GM21529 (cell line): ENCODE measurements at regions not wholly inside any gene's neighbourhood (a gene's known extent, or its start where the extent isn't known, plus 50 kb on each side); places are given as distances from the start of the nearest gene placed in this dataset.

Source experiments
- ATAC-seq: cut with Tn5 transposase; IDR thresholded peaks from one replicate; pipeline ENCODE4 v1.9.1; 2021; ENCODE audit not compliant: unreplicated experiment

DNA sequence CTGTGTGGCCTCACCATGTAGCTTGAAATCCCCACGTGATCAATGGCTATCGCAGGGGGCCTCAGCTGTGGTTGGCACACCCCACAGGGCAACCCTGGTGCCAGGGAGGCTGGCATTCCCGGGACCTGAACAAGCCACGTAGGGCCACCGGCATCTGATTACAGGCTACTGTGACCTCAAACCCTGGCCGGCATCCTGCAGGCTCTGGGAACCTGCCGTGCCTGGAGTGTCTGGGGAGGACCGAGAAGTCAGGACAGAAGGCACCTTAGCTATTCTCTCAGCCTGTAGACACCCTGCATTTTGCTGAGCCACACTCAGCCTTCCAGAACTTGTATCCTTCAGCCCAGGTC, 213.0 kb downstream of the GLI2 start:
- no peak for ATAC-seq

DNA sequence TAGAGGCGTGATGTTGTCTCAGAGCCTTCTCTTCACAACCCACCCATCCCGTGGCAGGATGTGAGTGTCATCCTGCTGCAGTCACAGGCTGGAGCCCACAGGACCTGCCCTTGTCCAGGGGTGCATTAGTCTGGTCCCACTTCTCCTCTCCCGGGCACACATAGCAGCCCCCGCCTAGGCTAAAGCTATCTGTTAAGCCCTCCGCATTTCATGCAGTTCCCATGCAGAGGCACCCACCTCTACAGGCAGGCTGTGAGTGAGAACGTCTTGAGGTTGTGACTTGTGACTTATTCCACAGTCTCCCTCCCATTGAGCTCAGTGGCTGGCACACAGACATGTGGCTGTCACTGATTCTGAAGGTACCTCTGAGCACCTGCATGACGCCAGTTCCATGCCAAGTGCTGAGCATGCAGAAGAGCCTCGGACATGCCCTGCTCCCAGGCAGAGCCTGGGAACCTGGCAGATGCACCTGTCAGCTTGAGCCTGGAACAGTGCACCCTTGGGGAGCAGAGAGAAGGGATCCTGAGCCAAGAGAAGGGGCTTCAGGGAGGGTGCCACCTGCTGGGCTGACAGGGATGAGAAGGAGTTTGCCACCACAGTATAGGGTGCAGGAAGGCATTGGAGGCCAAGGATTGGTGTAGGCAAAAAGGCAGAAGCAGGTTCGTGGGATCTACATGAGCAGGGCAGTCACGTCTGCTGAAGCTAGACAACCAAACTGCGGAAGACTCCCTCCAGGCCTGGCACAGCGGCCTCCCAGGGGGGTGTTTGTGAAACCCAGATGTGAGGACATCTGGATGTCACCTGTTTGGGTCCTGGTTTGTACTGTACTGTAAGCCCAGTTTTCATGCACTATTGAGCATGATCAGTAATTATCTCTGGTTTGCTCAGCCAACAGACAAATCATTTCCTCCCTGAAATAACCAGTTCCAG, 213.6 kb downstream of the GLI2 start:
- ATAC-seq = no peak

DNA sequence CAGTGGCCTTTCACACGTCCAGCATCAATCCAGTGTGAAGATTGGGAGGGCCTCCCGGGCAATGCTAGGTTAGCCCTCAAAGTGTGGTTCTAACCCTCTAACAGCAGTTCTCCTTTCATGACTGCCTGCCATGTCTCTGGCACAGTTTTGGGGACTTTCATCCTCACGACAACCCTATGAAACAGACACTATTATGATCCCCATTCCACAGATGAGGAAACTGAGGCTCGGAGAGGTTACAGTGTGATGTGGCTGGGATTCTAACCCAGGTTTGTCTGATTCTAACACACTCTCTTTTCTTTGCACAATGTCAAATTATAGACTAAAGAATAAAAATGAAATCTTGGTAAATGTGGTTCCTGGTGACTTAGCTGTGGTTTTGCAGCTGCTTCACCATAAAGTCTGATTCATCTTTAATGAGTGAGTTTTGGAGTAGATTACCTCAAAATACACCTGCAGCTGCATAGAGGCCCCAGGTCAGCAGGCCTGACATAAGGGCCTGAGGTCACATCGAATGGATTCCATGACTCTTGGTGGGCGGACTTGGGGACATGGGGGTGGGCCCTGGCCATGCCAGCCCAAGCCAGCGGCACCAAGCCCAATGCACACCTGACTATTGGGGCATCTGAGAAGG, 214.4 kb downstream of the GLI2 start:
- ATAC-seq = no peak

DNA sequence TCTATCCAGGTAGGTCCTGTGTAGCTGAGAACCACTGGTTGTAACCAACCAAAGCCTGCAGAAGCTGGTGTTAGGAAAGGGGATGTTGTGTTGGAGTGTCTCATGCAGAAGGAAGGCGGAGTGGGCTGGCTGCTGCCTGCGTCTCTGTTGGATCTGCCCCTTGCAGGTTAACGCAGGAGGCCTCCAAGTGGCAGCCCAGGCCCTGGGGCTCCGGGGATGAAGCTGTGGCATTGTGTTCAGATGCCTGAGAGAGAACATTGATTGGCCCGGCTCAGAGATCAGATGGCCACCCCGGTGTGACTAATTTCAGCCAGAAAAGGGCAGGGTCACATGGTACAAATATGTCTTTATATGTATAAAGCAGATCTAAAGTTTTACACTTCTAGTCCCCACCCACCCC, 216.0 kb downstream of the GLI2 start:
- no peak for ATAC-seq

DNA sequence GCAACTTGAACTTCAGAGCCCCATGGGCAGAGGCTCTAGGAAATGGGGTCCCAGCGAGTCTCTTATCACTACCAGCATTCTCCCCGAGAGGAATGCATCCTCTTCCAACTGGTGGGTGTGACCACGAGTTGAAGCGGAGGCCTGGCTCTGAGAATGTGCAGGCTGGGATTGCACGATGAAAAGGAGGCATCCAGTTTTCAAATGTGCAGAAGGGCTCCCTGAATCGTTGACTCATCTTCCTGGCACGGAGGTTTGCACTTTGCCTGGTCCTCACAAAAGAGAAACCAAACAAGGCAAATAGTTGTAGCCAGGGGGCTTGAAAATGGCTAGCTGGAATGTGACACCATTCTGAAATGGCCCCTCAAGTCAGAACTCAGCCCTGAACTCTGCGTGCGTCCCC, 216.7 kb downstream of the GLI2 start:
- no peak for ATAC-seq

GRCh38 chr2:120953066-120953756, 217.5 kb downstream of the GLI2 start:
- no peak for ATAC-seq

DNA sequence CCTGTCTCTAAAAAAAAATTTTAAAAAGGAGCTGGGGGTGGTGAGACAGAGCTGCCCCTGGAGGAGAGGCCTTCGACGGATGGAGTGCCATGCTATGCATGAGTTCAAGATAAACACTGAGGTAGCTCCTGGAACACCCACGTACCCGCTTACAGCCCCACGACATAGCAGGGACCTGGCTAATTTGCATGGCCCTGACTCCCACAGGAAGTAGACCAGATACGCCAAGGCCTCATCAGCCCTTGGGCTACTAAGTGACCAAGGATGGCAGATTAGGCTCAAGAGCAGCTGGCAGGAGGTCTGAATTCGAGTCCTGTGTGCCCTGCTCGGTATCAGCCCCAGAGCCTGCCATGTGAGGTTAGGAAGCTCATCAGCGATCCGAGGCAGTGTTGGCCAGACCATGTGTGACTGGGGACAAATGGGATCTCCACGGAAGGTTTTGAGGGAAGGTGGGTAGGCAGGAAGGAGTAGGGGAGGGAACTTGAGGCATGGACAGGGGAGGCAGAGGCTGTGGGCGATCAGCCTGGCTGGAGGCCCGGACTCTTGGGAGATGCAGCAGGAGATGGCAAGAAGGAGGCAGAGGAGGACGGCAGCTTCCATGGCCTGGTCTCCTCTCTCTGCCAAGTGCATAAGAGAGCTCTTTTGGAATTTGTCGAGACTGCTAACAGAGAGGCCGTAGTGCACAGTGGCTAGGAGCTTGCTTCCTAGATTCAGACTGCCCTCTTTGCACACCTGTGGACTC, 218.3 kb downstream of the GLI2 start:
- no peak for ATAC-seq

DNA sequence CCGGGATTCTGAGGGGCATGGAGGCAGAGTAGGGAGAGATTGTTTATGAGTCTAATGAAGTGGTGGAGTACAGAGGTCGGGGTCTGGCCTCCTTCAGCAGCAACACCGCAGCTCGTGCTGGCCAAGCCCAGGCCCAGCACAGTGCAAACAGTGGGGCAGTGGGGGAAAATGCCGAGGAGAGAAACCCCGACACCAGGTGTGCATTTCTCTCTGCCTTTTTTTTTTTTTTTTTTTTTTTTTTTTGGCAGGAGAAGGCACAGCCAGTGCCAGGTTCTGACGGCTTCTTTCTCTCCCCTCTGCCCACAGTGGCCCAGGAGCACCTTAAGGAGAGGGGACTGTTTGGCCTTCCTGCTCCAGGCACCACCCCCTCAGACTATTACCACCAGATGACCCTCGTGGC, 219.3 kb downstream of the GLI2 start:
- no peak for ATAC-seq

- no peak for ATAC-seq
Observed at GRCh38 chr2:120955427-120955826, 219.8 kb downstream of the GLI2 start.

DNA sequence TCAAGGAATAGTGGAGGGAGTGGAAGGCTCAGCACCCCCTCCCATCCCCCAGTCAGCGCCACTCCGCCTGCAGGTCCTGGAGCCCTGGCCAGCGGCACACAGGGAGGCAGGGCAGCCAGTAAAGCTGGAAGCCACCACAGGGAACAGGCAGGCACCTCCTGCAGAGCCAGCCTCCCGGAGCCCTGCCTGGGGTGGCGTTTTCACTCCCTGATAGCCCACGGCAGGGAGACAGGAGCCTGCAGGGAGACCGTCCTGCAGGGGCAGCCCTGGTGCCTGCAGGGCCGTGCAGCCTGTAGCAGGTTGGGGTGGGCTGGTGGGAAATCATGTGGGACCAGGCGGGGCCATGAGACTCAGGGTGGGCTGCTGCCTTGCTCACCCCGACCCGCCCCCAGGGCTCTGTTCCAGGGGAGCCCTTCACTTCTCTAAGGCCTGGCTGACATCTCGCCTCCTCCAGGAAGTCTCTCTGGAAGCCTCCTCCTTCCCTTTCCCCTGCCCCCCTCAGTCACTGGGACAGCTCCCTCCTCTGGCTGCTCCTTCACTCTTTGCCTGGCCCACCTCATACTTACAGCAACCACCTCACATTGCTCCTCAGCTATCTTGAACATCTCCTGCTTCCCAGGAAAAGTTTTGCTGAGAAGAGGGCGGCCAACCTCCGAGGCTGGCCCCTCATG, 221.0 kb downstream of the GLI2 start:
- no peak for ATAC-seq

DNA sequence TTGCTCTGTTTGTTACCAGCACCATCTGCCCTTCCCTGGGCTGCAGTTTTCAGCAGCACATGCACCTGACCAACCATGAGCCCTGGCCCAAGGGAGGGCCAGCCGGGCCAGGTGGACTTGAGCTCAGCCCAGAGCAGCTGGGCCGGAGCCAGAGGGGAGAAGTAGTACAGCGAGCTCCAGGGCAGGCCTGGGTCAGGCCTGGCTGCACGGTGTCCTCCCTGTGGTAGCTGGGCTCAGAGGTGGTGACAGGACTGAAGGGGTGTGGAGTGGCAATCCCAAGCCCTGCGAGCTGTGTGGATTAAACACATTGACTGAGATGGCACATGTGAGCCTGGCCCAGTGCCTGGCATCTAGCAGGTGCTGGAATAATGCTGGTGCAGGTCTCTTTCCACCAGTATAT, 222.2 kb downstream of the GLI2 start:
- ATAC-seq = no peak

DNA sequence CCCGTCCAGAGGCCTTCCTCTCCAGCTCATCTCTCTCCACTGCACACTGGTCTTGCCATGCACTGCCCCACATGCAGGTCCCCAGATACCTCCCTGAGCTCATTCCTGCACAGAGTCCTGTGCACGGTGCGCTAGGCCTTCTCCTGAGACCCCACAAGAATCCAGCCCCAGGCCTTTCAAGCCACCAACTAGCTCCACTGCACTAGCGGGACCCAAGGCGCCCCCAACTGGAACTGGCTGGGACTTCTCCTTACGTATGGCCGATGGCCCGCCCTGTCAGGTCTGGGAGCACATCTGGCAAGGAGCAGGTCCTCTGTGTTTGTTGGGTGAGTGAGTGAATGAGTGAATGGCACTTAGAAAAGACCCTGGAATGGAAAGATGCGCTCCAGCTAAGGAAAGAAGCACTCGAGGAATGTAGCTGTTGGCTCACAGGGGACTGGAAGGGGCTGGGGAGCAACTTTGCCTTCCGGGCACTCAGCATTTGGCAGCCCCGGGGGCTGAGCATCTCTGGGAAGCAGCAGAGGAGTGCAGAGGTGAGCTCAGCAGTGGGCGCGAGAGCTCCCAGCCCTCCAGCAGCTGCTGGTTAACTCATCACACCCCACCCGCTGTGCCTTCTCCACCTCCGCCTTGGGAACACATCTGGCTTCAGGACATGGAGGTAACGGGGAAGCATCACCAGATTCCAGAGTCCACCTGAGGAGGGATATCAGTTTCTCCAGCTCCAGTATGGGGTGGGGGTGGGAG, 223.1 kb downstream of the GLI2 start:
- ATAC-seq = no peak

- ATAC-seq = no peak
Observed at GRCh38 chr2:120959426-120959825, 223.8 kb downstream of the GLI2 start.

GRCh38 chr2:120960770-120961366, 225.2 kb downstream of the GLI2 start:
- ATAC-seq = no peak

- ATAC-seq = no peak
Observed at GRCh38 chr2:120961396-120961795, 225.7 kb downstream of the GLI2 start.

DNA sequence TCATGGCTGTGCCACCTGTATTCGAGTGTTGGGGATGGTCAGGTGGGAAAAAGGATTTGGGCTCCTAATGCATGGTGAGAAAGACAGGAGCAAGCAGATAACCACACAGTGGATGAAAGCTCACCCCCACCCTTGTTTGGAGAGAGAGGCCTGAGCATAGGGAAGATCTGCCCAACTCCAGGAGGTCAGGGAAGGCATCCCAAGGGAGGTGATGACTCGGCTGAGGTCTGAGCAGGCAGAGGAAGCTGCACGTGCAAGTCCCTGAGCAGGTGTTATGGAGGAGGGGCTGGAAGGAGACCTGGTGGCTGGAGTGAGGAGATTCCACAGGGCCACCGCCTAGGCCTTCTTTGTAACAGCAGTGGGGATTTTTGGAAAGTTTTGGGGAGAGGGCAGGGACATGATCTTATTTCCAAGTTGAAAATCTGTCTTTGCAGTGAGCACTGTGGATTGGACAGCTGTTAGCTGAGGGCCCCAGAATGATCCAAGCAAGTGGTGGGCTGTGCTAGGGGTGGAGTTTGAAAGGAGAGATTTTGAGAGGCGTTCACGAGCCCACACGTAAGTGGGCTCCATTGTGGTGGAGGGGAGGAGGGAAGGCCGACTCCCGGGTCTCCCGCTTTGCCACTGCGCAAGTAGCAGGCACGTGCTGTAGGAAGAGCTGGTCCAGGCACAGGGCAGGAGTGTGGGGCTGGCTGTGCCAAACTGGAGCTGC, 228.5 kb downstream of the GLI2 start:
- no peak for ATAC-seq

DNA sequence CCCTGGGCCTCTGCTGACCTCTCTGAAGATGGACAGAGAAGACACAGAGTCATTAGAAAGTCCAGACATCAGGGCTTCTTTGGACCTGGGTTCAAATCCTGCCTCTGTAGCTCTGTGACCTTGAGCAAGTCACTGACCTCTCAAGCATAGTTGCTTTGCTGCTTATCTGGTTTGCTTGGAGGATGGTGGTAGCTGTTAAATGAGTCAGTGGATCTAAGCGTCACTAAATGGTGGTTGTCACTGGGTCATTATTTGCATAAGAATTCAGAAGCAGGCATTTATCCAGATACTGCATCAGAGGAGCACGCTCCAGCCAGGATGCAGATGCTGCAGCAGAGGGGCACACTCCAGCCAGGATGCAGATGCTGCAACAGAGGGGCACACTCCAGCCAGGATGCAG, 229.2 kb downstream of the GLI2 start:
- ATAC-seq = no peak

DNA sequence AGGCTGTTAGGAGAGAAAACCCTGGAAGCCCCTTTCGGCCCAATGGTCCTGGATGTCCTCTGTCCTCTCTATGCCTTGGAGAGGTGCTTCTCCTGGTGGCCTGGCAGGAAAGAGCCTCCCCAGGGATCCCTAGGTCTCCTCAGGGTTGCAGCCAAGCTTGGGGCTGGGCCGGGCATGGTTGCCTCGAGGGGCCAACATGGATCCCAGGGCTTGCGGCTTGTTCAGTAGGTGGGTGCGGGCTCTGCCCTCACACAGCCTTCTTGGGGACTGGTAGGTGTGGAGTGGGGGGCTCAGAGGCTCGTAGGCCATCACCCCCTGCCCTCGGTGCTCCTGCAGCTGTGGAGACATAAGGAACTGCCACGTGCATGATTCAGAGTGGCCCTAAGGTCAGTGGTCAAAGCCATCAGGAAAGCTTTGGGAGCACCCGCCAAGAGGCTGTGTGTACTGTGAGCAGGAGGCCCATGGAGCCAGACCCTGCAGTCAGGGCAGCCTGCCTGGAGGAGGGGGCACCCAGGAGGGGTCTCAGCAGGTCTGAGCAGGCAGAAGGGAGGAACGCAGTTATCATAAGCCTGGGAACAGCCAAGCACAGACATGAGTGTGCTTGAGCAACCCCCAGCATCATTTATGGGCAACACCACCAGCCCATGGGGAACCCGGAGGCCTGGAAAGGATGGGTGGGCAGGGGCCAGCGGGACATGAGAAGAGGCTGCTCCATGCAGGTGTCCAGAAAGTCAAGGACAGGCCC, 231.0 kb downstream of the GLI2 start:
- ATAC-seq = no peak
